M059J (cell line): ENCODE measurements at regions not wholly inside any gene's neighbourhood (a gene's known extent, or its start where the extent isn't known, plus 50 kb on each side); places are given as distances from the start of the nearest gene placed in this dataset.
"Not testable (repeated sequence)": the region's sequence is repeated elsewhere in the genome, so short reads cannot be mapped to it uniquely, and the experiment has no call there.

Experiments used
- DNase-seq: peaks from one replicate; pipeline ENCODE4 v3.0.0-alpha.2; 2012; ENCODE audit warnings: low read depth

DNA sequence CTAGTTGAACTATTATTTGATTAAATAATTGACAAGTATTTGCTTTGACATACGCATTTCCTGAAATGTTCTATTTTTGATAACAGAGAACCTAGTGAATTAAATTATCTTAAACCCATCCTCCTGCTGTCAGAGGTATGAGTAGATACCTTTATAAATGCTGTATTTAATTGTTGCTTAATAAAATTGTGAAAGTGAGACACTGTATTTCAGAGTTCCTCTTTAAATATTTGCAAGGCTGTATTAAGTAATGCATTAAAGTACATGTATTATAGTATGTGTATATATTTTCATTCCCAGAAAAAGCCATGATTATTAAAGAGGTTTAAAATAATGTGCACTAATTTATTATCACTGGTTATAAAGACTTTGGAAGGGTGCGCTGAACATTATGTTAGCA lies 483.8 kb downstream of the TFAP2B start:
- DNase-seq, result no peak

DNA sequence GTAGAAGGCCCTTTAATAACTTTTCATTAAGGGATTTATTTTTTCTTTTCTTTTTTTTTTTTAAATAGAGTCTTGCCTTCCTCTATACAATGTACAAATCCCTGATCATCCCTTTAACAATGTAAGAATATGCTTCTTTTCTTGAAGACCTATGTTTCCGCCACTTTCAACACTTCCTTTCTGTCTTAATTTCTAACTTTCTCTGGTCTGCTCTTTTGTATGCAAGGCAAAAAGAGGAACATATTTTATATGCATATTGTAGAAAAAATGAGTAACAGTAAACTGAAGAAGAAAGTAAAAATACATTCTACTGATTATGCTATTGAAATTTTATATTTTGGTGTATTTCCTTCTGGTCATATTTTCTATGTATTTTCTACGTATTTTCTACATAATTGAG lies 484.7 kb downstream of the TFAP2B start:
- DNase-seq, result no peak

DNA sequence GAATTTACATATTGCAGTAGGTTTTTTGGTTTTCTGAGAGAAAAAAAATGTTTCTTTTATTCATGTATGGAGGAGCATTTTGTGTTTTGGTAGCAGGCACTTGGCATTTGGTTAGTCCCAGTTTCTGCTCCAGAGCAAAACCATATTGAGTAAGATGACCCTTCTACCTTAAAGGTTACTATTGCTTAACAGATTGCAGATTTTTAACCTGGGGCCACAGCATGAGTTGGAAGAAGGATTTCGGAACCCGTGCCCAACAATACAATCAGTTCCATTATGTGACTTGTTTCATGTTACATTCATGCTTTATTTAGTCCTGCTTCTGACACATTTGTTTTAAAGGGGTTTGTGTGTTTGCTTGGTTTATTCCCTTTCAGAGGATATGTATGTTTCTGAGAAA lies 496.3 kb downstream of the TFAP2B start:
- DNase-seq, result no peak

DNA sequence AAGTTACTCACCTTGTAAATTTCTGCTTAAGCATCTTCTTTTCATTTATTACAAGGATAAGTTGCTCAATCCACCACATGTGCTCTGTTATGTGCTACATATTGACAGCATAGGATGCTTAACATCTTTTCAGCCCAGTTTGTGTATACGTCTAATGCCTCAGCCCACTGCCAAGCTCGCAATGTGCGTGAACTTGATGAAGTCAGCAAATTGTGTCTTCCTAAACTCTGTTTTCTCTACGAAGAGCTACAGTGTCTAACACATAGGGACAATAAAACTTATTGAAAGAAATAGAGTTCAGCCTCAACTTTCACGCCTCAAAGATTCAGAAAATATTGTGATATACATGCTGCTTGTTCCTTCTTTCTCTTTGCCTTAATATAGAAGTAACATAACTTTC lies 500.0 kb downstream of the TFAP2B start:
- no peak for DNase-seq

DNA sequence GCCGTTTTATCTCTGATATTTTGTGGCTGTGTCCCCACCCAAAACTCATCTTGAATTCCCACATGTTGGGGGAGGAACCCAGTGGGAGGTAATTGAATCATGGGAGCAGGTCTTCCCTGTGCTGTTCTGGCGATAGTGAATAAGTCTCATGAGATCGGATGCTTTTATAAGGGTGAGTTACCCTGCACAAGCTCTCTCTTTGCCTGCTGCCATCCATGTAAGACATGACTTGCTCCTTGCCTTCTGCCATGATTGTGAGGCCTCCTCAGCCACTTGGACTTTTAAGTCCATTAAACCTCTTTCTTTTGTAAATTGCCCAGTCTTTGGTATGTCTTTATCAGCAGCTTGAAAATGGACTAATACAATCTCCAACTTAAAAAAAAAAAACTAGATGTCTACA lies 502.8 kb downstream of the TFAP2B start:
- not testable (repeated sequence) for DNase-seq

DNA sequence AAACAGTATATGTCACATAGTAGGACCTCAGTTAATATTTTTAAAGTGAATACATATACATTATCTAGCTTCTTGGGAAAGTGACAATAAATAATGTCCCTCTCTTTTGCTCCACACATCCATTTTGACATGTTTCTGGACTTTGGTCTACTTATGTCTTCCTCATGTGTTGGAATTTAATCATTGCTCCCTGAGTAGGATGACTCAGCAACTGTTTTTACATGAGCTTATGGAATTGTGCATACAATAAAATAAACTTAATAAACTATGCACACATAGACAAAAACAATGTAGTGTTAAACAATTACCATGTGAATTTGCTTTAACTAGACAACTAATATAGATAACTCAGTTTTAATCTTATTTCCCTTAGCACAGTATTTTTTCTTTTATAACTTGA lies 503.8 kb downstream of the TFAP2B start:
- peak; percentile 18 for DNase-seq

DNA sequence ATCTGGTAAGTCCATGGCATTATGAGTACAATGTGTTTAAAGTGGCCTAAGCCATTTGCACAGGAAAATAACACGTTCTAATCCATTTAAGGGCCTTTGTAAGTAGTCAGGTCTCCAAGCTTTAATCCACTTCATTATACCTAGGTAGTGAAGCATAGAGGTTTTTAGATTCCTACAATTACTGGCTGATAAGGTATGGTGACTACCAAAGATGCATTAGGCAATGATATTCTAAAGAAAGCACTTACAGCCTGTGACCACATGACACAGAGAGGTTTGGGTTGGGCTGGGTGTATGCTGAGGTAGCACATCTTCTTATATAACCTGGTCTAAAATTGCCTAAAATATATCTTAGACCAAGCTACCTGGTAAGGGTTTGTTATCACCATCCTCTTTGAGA lies 504.4 kb downstream of the TFAP2B start:
- no peak for DNase-seq

DNA sequence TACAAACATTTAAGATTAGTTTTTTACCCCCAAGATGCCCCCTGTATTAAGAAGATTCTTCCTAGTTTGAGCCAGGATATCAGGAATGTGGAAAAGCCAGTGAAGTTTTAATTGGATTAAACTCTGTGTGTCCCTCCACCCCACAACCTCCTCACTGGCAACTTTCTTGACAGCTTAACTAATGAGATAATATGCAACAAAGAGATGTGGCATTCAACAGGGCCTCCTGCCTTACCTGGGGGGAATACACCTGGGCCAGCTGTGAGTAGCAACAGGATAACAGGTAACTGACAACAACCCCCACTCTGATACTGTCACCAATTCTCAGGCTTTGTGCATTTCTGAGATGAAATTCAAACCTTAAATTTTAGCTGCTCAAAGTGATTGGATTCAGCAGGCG lies 512.3 kb downstream of the TFAP2B start:
- DNase-seq, result no peak

DNA sequence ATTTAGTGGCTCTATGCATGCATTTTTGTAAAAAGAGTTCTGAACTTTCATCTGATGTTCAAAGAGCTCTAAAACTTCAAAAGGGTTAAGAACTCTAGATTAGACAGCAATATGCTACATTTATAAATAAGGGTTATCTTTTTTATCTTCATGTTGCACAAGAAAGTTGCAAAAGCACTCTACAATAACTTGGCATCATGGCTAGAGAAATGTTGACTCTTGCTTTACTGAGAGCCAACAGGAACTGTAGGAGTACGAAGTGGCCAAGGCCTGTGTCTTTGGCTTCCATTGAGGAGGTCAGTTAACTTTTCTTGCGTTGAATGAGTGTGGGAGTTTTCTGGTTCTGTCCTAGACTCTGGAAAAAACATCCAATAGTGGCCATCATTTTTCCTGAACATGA lies 516.9 kb downstream of the TFAP2B start:
- DNase-seq, result no peak

DNA sequence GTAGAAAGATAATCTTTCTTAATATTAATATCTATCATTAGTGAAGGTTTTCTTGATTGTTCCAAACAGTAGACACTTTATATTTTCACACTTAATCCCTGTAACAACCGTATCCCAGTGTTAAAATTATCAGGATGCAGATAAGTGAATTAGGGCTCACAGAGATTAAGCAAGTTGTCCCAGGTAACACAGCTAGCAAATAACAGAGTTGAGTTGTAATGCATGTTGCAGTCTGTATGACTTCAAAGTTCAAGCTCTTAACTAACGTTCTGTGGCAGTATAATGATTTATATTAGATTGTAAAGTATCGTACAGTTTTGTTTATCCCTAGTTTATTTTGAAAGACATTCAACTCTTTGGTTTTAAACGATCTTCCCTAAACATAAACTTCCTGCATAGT lies 517.5 kb downstream of the TFAP2B start:
- DNase-seq, result no peak

DNA sequence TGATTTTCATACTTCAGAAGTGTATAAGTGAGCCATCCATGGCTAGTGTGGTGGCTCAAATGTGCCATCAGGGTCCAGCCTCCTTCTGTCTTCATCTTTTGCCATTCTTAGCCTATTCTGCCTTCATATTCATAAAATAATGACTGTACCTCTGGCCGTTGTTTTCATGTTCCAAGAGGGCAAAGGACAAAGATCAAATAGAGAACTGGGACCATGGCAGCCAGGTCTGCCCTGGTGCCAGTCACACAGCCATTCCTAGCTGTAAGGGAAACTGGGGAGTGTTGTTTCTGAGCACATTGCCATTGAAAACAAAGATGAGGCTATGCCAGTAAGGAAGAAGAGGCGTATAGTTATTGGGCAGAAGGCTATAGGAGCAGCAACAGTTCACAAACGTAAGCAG lies 518.6 kb downstream of the TFAP2B start:
- DNase-seq, result no peak

DNA sequence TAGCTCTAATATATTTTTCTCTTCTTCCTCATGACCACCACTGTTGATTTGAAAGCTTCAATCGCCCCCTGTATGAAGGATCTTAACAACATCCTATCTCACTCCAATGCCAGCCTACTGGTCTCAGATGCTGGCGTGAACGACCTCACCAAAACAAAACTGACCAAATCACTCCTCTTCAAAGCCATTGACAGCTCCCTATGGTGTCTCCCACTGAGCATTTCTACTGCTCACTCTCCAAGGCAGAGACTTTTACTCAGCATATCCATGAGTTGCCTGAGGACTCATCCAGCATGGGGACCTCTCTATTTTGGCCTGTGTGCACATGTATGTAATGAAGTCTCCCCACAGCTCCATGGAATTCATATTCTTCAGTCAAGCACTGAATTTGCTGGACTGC lies 520.4 kb downstream of the TFAP2B start:
- no peak for DNase-seq

DNA sequence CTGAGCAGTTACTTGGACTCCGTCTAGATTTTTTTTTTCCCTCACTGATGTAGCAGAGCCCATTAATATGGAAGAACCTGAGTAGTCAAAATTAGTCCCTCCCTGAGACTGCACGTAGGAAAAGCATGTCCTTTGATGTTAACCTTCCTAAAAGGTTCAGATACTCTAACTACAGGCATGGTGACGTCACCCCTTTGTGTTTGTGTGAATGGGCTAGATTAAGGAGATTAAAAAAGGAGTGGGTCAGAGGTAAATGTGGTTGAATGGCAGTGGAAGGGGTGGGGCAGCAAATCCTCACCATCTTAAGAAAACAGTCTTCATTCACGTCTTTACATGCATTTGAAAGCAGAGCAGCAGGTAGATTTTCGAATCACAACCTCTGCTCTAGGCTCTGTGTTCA lies 521.1 kb downstream of the TFAP2B start:
- peak; percentile 71 for DNase-seq

DNA sequence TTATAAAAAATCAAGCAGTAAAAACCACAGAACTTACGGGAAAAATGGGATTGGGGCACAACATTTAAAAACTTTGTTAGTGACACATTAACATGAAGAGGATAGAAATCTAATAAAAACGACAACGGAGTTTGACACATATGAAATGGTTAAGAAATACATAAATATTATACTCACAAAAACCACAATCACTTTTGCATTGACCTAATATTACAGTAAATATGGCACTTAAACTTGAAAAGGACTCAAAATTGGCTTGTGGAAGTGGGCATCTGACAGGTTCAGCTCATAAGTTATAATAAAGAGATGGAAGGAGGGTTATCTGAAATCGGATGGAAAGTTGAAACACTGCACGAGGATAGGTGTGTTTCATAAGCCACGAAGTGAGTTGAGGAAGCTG lies 523.7 kb downstream of the TFAP2B start:
- no peak for DNase-seq

DNA sequence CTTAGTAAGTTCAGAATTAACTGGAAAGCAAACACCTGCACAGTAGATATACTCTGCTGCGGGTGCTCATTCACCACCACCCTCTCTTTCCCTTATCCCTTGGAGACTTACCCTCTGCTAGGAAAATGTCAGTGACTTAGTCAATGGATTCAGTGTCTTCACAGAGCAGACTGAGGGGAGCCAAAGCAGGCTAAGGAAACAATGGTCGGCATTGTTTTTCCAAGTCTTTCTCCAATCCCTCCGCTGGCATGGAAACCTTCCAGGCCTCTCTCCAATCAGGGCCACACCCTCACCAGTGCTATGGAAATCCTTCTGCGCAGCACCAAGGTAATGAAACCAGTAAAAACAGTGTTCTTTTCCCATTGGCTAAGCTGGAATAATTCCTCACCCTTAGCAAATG lies 531.2 kb downstream of the TFAP2B start:
- no peak for DNase-seq

DNA sequence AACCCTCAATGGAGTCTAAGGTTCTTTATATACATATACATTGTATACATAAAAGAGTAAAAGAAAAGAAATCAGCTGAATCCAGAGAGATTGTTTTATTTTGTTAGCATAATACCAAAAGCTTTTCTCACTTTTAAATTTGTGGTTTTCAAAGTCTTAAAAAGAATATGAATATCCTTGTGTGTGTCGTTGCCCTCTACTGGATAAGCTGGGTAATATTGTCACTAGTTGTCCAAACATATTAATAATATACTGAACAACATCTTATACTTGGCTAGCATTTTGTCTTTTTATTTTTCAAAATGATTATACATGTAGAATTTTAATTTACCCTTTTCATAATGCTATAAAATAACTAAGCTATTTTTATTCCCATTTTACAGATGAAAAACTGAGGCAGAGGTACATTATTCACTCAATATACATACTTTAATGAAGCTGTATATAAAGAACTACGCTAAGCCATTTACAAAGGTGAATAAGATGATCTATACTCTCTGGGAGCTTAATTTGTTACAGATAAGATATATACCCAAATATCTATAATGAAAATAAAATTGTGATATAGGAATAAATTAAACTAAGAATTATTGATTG lies 531.7 kb downstream of the TFAP2B start:
- peak; percentile 40 for DNase-seq

DNA sequence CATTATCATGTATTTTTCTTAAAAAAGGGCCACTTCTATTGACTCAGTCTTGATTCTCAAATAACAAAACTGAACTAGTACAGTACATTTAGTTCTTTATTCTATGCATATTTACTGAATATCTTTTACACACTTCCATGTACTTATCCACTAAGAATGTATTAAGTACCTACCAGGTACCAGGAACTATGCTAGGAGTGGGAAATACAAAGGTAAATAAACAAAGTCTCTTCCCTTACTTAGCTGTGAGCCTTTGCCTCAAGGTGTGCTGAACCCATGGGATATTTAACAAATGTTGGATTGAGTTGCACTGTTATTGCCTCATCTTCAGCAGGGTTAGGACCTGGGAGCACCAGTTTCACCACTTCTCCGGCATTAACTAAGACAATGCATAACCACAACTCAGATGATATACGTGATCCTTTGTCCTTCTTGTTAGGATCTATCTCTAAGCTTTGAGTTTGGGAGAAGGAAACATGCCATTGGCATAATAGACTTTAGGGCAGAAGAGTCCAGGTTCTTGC lies 533.9 kb downstream of the TFAP2B start:
- no peak for DNase-seq

DNA sequence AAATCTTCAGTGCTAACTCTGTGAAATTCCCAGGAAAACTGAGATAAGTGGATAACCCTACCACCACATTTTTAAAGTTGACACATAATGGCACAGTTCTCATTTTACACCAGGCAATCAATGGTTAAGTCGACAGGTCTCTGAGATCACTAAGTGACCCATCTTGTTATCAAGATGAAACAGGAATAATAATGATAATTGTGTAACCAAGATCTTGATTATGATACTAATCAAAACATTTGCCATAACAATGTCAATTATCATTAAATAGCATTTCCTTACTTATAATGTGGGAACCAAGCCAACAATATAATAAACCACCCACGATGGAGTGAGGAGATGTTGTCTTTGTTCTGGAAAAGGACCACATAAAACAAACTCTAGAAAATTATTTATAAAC lies 541.6 kb downstream of the TFAP2B start:
- no peak for DNase-seq

DNA sequence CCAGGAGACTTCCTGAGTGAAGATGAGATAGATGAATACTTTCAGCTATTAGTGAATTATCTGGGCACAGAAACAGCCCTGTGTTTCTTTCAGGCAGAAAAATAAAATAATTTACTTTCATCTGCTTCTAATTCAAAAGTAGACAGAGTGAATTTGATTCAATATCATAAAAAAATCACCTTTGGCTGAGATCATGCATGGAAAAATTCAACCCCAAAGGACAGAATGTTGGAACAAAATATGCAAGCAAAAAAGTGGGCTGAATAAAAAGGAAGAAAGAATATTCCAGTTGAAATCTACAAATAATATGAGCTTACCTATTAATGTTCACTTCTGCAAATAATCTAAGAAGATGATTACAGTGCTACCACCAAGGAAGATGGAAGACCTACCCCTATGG lies 546.9 kb downstream of the TFAP2B start:
- no peak for DNase-seq

DNA sequence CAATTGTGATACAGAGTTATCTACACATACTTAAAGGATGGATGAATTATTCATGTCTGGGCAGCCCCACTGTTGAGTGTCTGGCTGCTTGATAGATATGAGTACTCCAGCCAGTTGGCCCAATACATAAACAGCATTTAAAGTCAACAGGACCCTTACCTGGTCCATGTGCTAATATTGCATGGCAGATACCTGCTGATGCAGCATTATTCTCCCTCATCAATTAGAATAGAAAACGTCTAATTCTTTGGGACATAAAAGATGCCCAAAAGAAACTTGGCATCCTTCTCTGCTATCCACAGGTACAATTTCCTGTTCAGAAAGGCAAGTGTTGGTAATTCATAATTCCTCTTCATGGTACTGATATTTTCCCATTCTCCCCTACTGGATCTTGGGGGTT lies 550.8 kb downstream of the TFAP2B start:
- DNase-seq, result no peak

DNA sequence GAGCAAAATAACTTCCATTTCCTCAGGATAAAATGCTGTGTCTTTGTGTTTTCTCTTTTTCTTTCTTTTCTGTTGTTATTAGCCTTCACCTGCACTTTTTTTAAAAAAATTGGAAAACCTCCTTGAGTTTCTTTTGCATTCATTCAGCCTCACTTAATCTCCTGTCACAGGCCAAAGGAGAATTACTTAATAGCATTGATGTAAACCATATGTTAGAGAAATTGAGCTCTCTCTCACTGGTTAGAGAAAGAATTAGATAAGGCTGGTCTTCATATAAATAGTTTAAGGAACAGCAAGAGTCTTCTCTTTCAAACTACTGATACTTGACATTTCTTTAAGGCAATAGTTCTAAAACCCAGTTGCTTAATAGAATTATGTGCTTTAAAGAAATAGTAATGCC lies 564.2 kb downstream of the TFAP2B start:
- DNase-seq, result no peak

DNA sequence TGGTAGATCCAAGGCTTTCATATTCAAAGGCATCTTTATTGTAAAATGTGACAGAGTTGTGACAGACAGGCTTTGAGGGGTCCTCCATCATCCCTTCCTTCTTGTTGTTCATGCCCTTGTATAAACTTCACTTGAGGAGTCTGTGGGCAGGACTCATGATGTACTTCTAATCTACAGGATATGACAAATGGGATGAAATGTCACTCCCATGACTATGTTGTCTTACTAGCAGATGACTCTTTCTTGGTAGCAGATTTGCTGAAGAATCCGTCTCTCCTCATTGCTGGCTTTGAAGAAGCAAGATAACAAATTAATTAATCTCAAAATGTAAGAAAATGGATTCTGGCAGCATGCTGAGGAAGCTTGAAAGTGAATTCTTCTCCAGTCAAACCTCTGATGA lies 566.1 kb downstream of the TFAP2B start:
- no peak for DNase-seq

DNA sequence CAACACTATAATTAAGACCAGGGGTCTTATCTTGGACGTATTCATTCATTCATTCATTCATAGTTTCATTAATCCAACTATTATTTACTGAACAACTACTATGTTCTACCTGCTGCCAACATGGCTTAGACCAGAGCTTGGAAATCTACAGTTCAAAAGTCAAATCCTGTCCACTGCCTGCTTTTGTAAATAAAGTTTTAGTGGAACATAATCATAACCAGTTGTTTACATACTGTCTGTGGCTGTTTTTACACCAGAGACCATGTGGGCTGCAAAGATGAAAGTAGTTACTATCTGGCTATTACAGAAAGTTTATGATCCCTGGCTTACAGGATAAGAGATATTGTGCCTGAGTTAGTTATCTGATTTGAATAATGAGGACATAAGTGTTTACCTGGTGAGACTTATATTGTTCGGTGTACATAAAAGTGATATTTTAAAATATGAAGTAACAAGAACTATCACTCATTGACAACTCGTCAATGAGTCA lies 567.7 kb downstream of the TFAP2B start:
- no peak for DNase-seq

DNA sequence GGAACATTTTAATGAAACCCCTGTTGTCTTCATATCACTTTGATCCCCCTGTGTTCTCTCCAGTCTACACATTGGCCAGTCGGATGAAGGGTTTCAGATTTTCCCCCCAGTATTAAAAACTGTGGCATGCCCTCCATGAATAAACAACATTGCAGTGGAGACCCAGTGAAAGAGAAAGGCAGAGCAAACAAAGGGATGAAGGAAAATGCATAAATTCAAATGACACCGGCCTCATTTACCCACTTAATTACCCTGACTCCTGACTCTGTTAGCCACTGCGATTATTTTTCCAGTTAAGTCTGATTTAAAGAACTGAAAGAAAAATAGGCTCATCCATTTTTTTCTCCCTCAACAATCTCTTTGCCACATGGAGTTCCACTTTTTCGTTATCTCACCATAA lies 569.2 kb downstream of the TFAP2B start:
- no peak for DNase-seq
